Kasumi-1 (cell line): ENCODE measurements at regions not wholly inside any gene's neighbourhood (a gene's known extent, or its start where the extent isn't known, plus 50 kb on each side); places are given as distances from the start of the nearest gene placed in this dataset.

Experiments
- DNase-seq, 2 experiments: peaks; one replicate each; lab custom pipeline; 2025; lab: John Stamatoyannopoulos, UW

GRCh38 chr17:79521225-79521624 is 89.6 kb downstream of the RBFOX3 start:
- DNase-seq, result no peak

GRCh38 chr17:79520167-79521165 is 90.4 kb downstream of the RBFOX3 start:
- DNase-seq, result no peak

- no peak for DNase-seq
Measured at GRCh38 chr17:79519601-79520000, 91.2 kb downstream of the RBFOX3 start.

GRCh38 chr17:79518585-79519523 is 92.0 kb downstream of the RBFOX3 start:
- DNase-seq, result no peak

GRCh38 chr17:79517827-79518584 is 92.8 kb downstream of the RBFOX3 start:
- DNase-seq, result no peak

GRCh38 chr17:79515646-79516571 is 94.9 kb downstream of the RBFOX3 start:
- DNase-seq, result no peak

GRCh38 chr17:79515110-79515509 is 95.7 kb downstream of the RBFOX3 start:
- no peak for DNase-seq

- no peak for DNase-seq
Measured at GRCh38 chr17:79513820-79514535, 96.9 kb downstream of the RBFOX3 start.

GRCh38 chr17:79513206-79513605 is 97.6 kb downstream of the RBFOX3 start:
- DNase-seq, result no peak

- no peak for DNase-seq
Measured at GRCh38 chr17:79511471-79511870, 99.4 kb downstream of the RBFOX3 start.

GRCh38 chr17:79510071-79510470 is 100.8 kb downstream of the RBFOX3 start:
- no peak for DNase-seq

- no peak for DNase-seq
Measured at GRCh38 chr17:79509490-79509889, 101.4 kb downstream of the RBFOX3 start.

GRCh38 chr17:79509008-79509407 is 101.8 kb downstream of the RBFOX3 start:
- no peak for DNase-seq

GRCh38 chr17:79508291-79508716 is 102.5 kb downstream of the RBFOX3 start:
- no peak for DNase-seq

GRCh38 chr17:79506955-79507354 is 103.9 kb downstream of the RBFOX3 start:
- no peak for DNase-seq

GRCh38 chr17:79506150-79506870 is 104.5 kb downstream of the RBFOX3 start:
- no peak for DNase-seq

- no peak for DNase-seq
Measured at GRCh38 chr17:79505199-79505598, 105.7 kb downstream of the RBFOX3 start.

- DNase-seq, result no peak
Measured at GRCh38 chr17:79504181-79504605, 106.7 kb downstream of the RBFOX3 start.

GRCh38 chr17:79503126-79503839 is 107.6 kb downstream of the RBFOX3 start:
- no peak for DNase-seq
